ENCODE measurements at regions not wholly inside any gene's neighbourhood (a gene's known extent, or its start where the extent isn't known, plus 50 kb on each side); places are given as distances from the start of the nearest gene placed in this dataset.
A peak's percentile ranks its signal among the peaks of the same experiment; 100 is the strongest.

DNA sequence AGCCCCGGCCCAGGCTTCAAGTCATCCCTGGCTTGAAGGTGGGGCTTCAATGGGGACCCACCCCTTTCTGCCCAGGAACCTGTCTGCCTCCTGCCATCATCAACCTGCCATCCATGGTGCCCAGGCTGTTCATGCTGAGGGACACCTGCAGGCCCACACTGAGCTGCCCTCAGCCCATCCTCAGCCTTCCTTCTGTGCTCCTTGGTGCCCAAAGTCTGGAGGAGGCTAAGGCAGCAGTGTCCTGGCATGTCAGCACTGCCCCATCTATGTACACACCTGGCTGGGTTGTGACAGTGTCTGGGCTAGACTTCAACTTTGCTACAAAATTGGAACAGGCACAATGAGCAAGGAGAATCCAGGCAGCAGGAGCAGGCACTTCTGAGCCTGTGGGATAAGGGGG is 745.3 kb upstream of the EPHA6 start:
- no peak for DNase-seq

DNA sequence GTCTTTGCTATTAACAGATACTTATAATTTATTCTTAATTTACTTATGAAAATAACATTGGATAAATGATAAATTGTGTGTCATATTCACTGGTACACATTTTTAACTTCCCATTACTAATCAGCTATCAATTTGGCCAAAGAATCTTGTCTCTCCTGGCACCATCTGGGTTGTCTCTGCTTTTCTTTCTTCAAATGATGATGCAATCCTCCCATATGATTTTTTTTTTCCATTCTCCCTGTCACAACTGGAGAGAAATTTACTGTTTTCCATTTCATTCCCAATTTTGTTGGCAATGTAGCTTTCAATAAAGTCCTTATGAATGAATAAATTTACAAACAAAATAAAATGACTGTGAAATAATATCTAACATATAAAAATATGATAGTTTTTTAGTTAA is 743.7 kb upstream of the EPHA6 start:
- no peak for DNase-seq

DNA sequence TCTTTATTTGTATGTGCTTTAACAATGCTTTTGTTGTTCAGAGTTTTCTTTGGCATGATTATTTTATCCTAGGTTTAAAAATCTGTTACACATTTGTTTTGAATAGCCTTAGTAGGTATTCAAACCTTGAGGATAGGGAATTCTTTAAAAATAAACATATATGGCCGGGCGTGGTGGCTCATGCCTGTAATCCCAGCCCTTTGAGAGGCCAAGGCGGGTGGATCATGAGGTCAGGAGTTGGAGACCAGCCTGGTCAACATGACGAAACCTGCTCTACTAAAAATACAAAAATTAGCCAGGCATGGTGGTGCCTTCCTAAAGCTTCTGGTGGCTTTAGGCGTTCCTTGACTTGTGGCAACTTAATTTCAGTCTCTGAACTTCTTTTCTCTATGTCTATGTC is 743.3 kb upstream of the EPHA6 start:
- no peak for DNase-seq

DNA sequence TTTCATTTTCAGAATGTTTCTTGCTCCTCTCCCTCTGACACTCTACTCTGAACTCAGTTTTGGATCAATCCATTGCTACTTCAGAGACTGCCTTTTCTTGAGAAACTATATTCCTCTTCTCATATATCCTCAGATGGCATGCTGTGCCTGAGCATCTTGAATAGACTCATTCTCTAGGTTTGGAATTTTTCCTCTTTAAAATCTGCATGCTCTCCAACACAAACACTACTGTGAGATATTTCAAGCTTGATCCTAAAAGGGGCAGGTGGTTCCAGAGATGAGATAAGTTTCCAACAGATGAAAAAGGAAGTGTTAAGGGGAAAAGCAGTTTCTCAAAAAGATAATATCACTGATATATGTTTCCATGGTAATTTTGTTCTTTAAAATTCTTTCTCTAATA is 742.2 kb upstream of the EPHA6 start:
- no peak for DNase-seq

DNA sequence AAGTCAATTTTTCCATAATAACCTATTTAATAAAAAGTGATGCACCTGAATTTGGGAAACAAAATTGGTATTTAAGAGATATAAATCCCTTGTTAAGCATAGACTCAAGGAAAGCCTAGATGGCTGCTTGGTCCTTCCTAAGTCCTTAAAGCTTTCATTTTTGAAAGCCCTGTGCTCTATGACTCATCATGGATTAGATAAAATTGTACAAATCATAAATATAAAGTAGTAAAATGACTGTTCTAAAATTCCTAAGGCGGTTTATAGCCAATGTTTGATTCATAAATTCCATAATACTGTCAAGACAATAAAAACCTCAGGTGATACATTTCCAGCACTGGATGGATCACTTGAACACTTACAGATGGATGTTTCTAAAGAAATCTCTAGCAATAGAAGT is 730.8 kb upstream of the EPHA6 start:
- no peak for DNase-seq

DNA sequence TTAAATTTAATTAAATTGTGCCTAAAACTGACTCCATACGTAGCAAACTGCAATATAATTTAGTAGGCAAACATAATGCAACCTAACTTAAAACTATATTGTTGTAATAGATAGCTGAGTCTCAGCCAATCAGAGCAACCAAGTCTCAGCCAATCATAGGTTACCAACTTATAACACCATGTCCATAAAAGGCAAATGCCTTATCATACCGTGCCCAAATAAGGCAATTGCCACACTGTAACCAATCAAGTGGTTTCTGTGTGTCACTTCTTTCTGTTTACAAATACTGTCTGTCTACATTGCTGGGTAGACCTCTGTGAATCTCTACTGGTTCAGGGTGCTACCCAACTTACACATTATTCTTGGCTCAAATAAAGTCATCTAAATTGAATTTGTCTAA is 728.4 kb upstream of the EPHA6 start:
- no peak for DNase-seq

DNA sequence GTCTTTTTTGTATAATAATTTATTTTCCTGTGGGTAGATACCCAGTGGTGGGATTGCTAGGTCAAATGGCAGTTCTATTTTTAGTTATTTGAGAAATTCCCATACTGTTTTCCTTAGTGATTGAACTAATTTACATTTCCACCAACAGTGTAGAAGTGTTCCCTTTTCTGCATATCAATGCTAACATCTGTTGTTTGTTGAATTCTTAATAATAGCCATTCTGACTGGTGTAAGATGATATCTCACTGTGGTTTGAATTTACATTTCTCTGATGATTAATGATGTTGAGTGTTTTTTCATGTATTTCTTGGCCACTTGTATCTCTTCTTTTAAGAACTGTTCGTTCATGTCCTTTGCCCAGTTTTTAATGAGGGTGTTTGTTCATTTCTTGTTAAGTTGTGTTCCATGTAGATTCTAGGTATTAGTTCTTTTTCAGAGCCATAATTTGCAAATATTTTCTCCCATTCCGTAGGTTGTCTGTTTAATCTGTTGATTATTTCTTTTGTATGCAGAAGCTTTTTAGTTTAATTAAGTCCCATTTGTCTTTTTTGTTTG is 713.3 kb upstream of the EPHA6 start:
- peak in 1 of 2 experiments; percentile 15 for DNase-seq

DNA sequence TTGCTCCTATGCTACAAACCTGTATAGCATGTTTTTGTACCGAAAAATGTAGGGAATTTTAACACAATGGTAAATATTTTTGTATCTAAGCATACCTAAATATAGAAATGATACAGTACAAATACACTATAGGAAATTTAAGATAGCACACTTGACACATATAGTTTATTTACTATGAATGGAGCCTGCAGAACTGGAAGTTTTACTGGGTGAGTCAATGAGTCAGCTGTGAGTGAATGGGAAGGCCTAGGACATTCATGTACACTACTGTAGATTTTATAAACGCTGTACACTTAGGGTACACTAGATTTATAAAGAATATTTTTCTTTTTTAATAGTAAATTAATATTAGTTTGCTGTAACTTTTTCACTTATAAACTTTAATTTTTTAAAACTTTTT is 707.7 kb upstream of the EPHA6 start:
- DNase-seq = no peak
